ENCODE measurements at regions not wholly inside any gene's neighbourhood (a gene's known extent, or its start where the extent isn't known, plus 50 kb on each side); places are given as distances from the start of the nearest gene placed in this dataset.

- no peak for TF ChIP-seq CTCF (conservative IDR thresholded peaks at IDR 0.05; ENCODE audit: low read depth, low read length)
Observed at GRCh38 chr10:53130337-53130736, 357.8 kb upstream of the MBL2 start.

GRCh38 chr10:53127686-53128085 is 355.1 kb upstream of the MBL2 start:
- no peak overlapping the region for H3K27ac ChIP-seq
- no peak overlapping the region for H3K4me2 ChIP-seq
- H3K4me3 ChIP-seq (IDR thresholded peaks at IDR 0.05; ENCODE audit: insufficient read depth, low read depth, low read length): no peak overlapping the region
- no peak overlapping the region for H2AFZ ChIP-seq (ENCODE audit: low read depth)
- TF ChIP-seq CTCF (conservative IDR thresholded peaks at IDR 0.05; ENCODE audit: low read depth, low read length): no peak
- no peaks in the 10 kb centered on the region for H3K36me3 ChIP-seq (ENCODE audit: insufficient read depth)
- no peaks in the 10 kb centered on the region for H4K20me1 ChIP-seq (ENCODE audit: insufficient read depth)
- H3K4me1 ChIP-seq (ENCODE audit: low read depth, poor library complexity, severe bottlenecking): no peaks in the 10 kb centered on the region
- H3K27me3 ChIP-seq (ENCODE audit: insufficient read depth, low read depth): no peaks in the 10 kb centered on the region
- H3K79me2 ChIP-seq (ENCODE audit: insufficient read depth, low read depth): no peaks in the 10 kb centered on the region
- H3K9ac ChIP-seq: no peak overlapping the region

More at GRCh38 chr10:53130337-53130736, 357.8 kb upstream of the MBL2 start:
- H3K4me3 ChIP-seq (IDR thresholded peaks at IDR 0.05; ENCODE audit: insufficient read depth, low read depth, low read length): no peak overlapping the region
- no peak overlapping the region for H3K27ac ChIP-seq
- H3K4me2 ChIP-seq: no peak overlapping the region
- H4K20me1 ChIP-seq (ENCODE audit: insufficient read depth): no peaks in the 10 kb centered on the region
- no peaks in the 10 kb centered on the region for H3K27me3 ChIP-seq (ENCODE audit: insufficient read depth, low read depth)
- H3K4me1 ChIP-seq (ENCODE audit: low read depth, poor library complexity, severe bottlenecking): no peaks in the 10 kb centered on the region
- H3K79me2 ChIP-seq (ENCODE audit: insufficient read depth, low read depth): no peaks in the 10 kb centered on the region
- H3K9ac ChIP-seq: no peak overlapping the region
- no peak overlapping the region for H2AFZ ChIP-seq (ENCODE audit: low read depth)
- H3K36me3 ChIP-seq (ENCODE audit: insufficient read depth): no peaks in the 10 kb centered on the region

GRCh38 chr10:53123311-53123710 is 350.7 kb upstream of the MBL2 start:
- Histone ChIP-seq H4K20me1 (ENCODE audit: insufficient read depth) (no peaks in the 10 kb centered on the region), H3K4me3 (IDR thresholded peaks at IDR 0.05; ENCODE audit: insufficient read depth, low read depth, low read length) (no peak overlapping the region), H3K79me2 (ENCODE audit: insufficient read depth, low read depth) (no peaks in the 10 kb centered on the region), H3K36me3 (ENCODE audit: insufficient read depth) (no peaks in the 10 kb centered on the region), H2AFZ (ENCODE audit: low read depth) (no peak overlapping the region), H3K4me1 (ENCODE audit: low read depth, poor library complexity, severe bottlenecking) (no peaks in the 10 kb centered on the region), H3K27ac (no peak overlapping the region), H3K27me3 (ENCODE audit: insufficient read depth, low read depth) (no peaks in the 10 kb centered on the region), H3K9ac (no peak overlapping the region), H3K4me2 (no peak overlapping the region)
- TF ChIP-seq CTCF (conservative IDR thresholded peaks at IDR 0.05; ENCODE audit: low read depth, low read length): no peak

- Histone ChIP-seq H3K36me3 (ENCODE audit: insufficient read depth) (no peaks in the 10 kb centered on the region), H3K27ac (no peak overlapping the region), H3K4me3 (IDR thresholded peaks at IDR 0.05; ENCODE audit: insufficient read depth, low read depth, low read length) (no peak overlapping the region), H3K27me3 (ENCODE audit: insufficient read depth, low read depth) (no peaks in the 10 kb centered on the region), H2AFZ (ENCODE audit: low read depth) (no peak overlapping the region), H3K9ac (no peak overlapping the region), H3K79me2 (ENCODE audit: insufficient read depth, low read depth) (no peaks in the 10 kb centered on the region), H4K20me1 (ENCODE audit: insufficient read depth) (no peaks in the 10 kb centered on the region), H3K4me1 (ENCODE audit: low read depth, poor library complexity, severe bottlenecking) (no peaks in the 10 kb centered on the region), H3K4me2 (no peak overlapping the region)
- TF ChIP-seq CTCF (conservative IDR thresholded peaks at IDR 0.05; ENCODE audit: low read depth, low read length): no peak
Observed at GRCh38 chr10:53122281-53122680, 349.7 kb upstream of the MBL2 start.

Data from KMS-11 (cell line).